ENCODE measurements at regions not wholly inside any gene's neighbourhood (a gene's known extent, or its start where the extent isn't known, plus 50 kb on each side); places are given as distances from the start of the nearest gene placed in this dataset.

GRCh38 chr13:61725806-61726205 is 310.2 kb upstream of the PCDH20 start:
- Histone ChIP-seq H2AFZ (no peak overlapping the region), H3K36me3 (ENCODE audit: insufficient read depth) (no peaks in the 10 kb centered on the region), H3K4me1 (ENCODE audit: insufficient read depth) (no peaks in the 10 kb centered on the region), H3K27ac (ENCODE audit: low read depth) (no peak overlapping the region), H4K20me1 (replicated peaks; ENCODE audit: insufficient read depth) (no peaks in the 10 kb centered on the region), H3K4me2 (no peak overlapping the region), H3F3A (replicated peaks; ENCODE audit: low read depth) (no peaks in the 10 kb centered on the region), H3K4me3 (no peak overlapping the region), H3K27me3 (ENCODE audit: insufficient read depth) (no peaks in the 10 kb centered on the region), H3K9me2 (ENCODE audit: insufficient read depth) (no peaks in the 10 kb centered on the region), H3K79me2 (replicated peaks; ENCODE audit: insufficient read depth) (no peaks in the 10 kb centered on the region)
- H3K27me3 Mint-ChIP-seq (ENCODE audit: insufficient read depth, low read depth, poor library complexity): peaks cover 5% of the 10 kb centered on the region
- H3K36me3 Mint-ChIP-seq (ENCODE audit: low read depth): no peaks in the 10 kb centered on the region
- no peaks in the 10 kb centered on the region for H3K9me3 Mint-ChIP-seq
- ATAC-seq: no peak
- no peak overlapping the region for H3K27ac Mint-ChIP-seq
- TF ChIP-seq CREB1 (CRISPR knock-in tag; IDR thresholded peaks at IDR 0.05; ENCODE audit: low read depth): no peak
- no peak for TF ChIP-seq REST (IDR thresholded peaks at IDR 0.05; ENCODE audit: unreplicated experiment)
- TF ChIP-seq CTCF (conservative IDR thresholded peaks at IDR 0.05; ENCODE audit: low read depth in 2 of 2): no peak
- TF ChIP-seq STAT1 (IDR thresholded peaks at IDR 0.05; ENCODE audit: unreplicated experiment): no peak
- no peak for TF ChIP-seq ZNF114 (CRISPR knock-in tag; IDR thresholded peaks at IDR 0.05)
- TF ChIP-seq ETS1 (IDR thresholded peaks at IDR 0.05): no peak
- TF ChIP-seq JUNB (IDR thresholded peaks at IDR 0.05; ENCODE audit: unreplicated experiment): no peak
- TF ChIP-seq EZH2phosphoT487 (IDR thresholded peaks at IDR 0.05; ENCODE audit: unreplicated experiment): no peak
- no peak for TF ChIP-seq EZH2 (IDR thresholded peaks at IDR 0.05; ENCODE audit: low read depth, unreplicated experiment)
- no peak for TF ChIP-seq NANOG (IDR thresholded peaks at IDR 0.05; ENCODE audit: borderline replicate concordance)
- no peak for TF ChIP-seq POLR2AphosphoS5 (IDR thresholded peaks at IDR 0.05; ENCODE audit: low read depth)
- TF ChIP-seq ZNF331 (CRISPR knock-in tag; IDR thresholded peaks at IDR 0.05; ENCODE audit: low read depth): no peak
- H3K4me3 Mint-ChIP-seq: no peak overlapping the region
- no peak for DNase-seq (ENCODE audit: low spot score)
- no peaks in the 10 kb centered on the region for H3K4me1 Mint-ChIP-seq

Measured in GM23338 (cell line).